MM.1S (cell line): ENCODE measurements at regions not wholly inside any gene's neighbourhood (a gene's known extent, or its start where the extent isn't known, plus 50 kb on each side); places are given as distances from the start of the nearest gene placed in this dataset.
A peak's percentile ranks its signal among the peaks of the same experiment; 100 is the strongest.

ENCODE experiments used
- DNase-seq: peaks from one replicate; pipeline ENCODE4 v3.0.0-alpha.2; 2015
- H2AFZ ChIP-seq: fragments of 300-600 bp; sonication (generic); 2 replicates; pipeline ENCODE4 v1.6.0; 2016; ENCODE audit warnings: antibody characterized with exemption, low read length
- H3F3A ChIP-seq: fragments of 300-600 bp; sonication (generic); 2 replicates; pipeline ENCODE4 v1.6.1; 2016; ENCODE audit warnings: mild to moderate bottlenecking, antibody characterized with exemption, low read length, moderate library complexity, mixed read lengths; ENCODE audit not compliant: insufficient read depth
- H3K27ac ChIP-seq: fragments of 300-600 bp; sonication (generic); 2 replicates; pipeline ENCODE4 v1.5.1; 2016; ENCODE audit warnings: mild to moderate bottlenecking, low read length
- H3K27me3 ChIP-seq: fragments of 300-600 bp; sonication (generic); replicated peaks from 2 replicates; pipeline ENCODE4 v1.6.0; 2016; ENCODE audit warnings: low read length; ENCODE audit not compliant: insufficient read depth
- H3K36me3 ChIP-seq: fragments of 300-600 bp; sonication (generic); replicated peaks from 2 replicates; pipeline ENCODE4 v1.6.1; 2016; ENCODE audit warnings: mild to moderate bottlenecking, low read length, mixed read lengths; ENCODE audit not compliant: insufficient read depth
- H3K4me1 ChIP-seq: fragments of 300-600 bp; sonication (generic); 2 replicates; pipeline ENCODE4 v1.6.1; 2016; ENCODE audit warnings: low read length, mixed read lengths
- H3K4me2 ChIP-seq: fragments of 300-600 bp; sonication (generic); 2 replicates; pipeline ENCODE4 v1.6.0; 2016; ENCODE audit warnings: low read depth, low read length
- H3K4me3 ChIP-seq: fragments of 300-600 bp; sonication (generic); 2 replicates; pipeline ENCODE4 v1.5.1; 2016; ENCODE audit warnings: low read length, mixed read lengths
- H3K79me2 ChIP-seq: fragments of 300-600 bp; sonication (generic); 2 replicates; pipeline ENCODE4 v1.6.1; 2016; ENCODE audit warnings: mixed run types, low read length, mixed read lengths
- H3K9ac ChIP-seq: fragments of 300-600 bp; sonication (generic); 2 replicates; pipeline ENCODE4 v1.6.1; 2016; ENCODE audit warnings: low read length, mixed read lengths
- H3K9me2 ChIP-seq: fragments of 300-600 bp; sonication (generic); replicated peaks from 2 replicates; pipeline ENCODE4 v1.6.1; 2016; ENCODE audit warnings: mild to moderate bottlenecking, low read length, mixed read lengths; ENCODE audit not compliant: insufficient read depth
- H3K9me3 ChIP-seq: fragments of 300-600 bp; sonication (generic); replicated peaks from 2 replicates; pipeline ENCODE4 v1.6.1; 2016; ENCODE audit warnings: mild to moderate bottlenecking, low read length, mixed read lengths; ENCODE audit not compliant: insufficient read depth
- H4K20me1 ChIP-seq: fragments of 300-600 bp; sonication (generic); 2 replicates; pipeline ENCODE4 v1.6.1; 2016; ENCODE audit warnings: mild to moderate bottlenecking, low read length, moderate library complexity, mixed read lengths; ENCODE audit not compliant: insufficient read depth
- EZH2 ChIP-seq: fragments of 300-600 bp; sonication (generic); optimal IDR thresholded peaks from 2 replicates; pipeline ENCODE3; 2017; ENCODE audit warnings: low read depth, mild to moderate bottlenecking, antibody characterized with exemption, low read length, mixed read lengths
- EZH2phosphoT487 ChIP-seq: fragments of 300-600 bp; sonication (generic); IDR thresholded peaks from 2 replicates; pipeline ENCODE4 v1.6.1; 2018; ENCODE audit warnings: antibody characterized with exemption, low read length
- TF ChIP-seq, protein P1 (sequence below): fragments of 300-600 bp; sonication (generic); IDR thresholded peaks from 2 replicates; pipeline ENCODE4 v1.5.1; 2016; ENCODE audit warnings: antibody characterized with exemption, low read length, mixed read lengths

- Histone ChIP-seq H3K36me3 (no peaks in the 10 kb centered on the region), H2AFZ (no peak overlapping the region), H3K27me3 (no peaks in the 10 kb centered on the region), H3K79me2 (no peaks in the 10 kb centered on the region), H4K20me1 (no peaks in the 10 kb centered on the region), H3K27ac (no peak overlapping the region), H3K9me2 (no peaks in the 10 kb centered on the region), H3K4me2 (no peak overlapping the region), H3K4me3 (no peak overlapping the region), H3K4me1 (no peaks in the 10 kb centered on the region), H3K9ac (no peak overlapping the region), H3F3A (no peaks in the 10 kb centered on the region), H3K9me3 (no peaks in the 10 kb centered on the region)
- TF ChIP-seq EZH2 (no peak), EZH2phosphoT487 (no peak)
- TF ChIP-seq, protein P1, sequence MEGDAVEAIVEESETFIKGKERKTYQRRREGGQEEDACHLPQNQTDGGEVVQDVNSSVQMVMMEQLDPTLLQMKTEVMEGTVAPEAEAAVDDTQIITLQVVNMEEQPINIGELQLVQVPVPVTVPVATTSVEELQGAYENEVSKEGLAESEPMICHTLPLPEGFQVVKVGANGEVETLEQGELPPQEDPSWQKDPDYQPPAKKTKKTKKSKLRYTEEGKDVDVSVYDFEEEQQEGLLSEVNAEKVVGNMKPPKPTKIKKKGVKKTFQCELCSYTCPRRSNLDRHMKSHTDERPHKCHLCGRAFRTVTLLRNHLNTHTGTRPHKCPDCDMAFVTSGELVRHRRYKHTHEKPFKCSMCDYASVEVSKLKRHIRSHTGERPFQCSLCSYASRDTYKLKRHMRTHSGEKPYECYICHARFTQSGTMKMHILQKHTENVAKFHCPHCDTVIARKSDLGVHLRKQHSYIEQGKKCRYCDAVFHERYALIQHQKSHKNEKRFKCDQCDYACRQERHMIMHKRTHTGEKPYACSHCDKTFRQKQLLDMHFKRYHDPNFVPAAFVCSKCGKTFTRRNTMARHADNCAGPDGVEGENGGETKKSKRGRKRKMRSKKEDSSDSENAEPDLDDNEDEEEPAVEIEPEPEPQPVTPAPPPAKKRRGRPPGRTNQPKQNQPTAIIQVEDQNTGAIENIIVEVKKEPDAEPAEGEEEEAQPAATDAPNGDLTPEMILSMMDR = no peak
- peak; percentile 35 for DNase-seq
Measured at GRCh38 chr5:161022151-161022550, 170.1 kb upstream of the ATP10B start.

- no peaks in the 10 kb centered on the region for H3K4me1 ChIP-seq
- H3K9me3 ChIP-seq = no peaks in the 10 kb centered on the region
- H3K79me2 ChIP-seq = no peaks in the 10 kb centered on the region
- H3K4me2 ChIP-seq = no peak overlapping the region
- H3K9me2 ChIP-seq = no peaks in the 10 kb centered on the region
- no peaks in the 10 kb centered on the region for H4K20me1 ChIP-seq
- no peak overlapping the region for H3K9ac ChIP-seq
- no peak overlapping the region for H2AFZ ChIP-seq
- H3K36me3 ChIP-seq = no peaks in the 10 kb centered on the region
- no peak overlapping the region for H3K27ac ChIP-seq
- TF ChIP-seq, protein P1 = no peak
- TF ChIP-seq EZH2 (no peak), EZH2phosphoT487 (no peak)
- H3F3A ChIP-seq = no peaks in the 10 kb centered on the region
- DNase-seq = no peak
- no peaks in the 10 kb centered on the region for H3K27me3 ChIP-seq
- H3K4me3 ChIP-seq = no peak overlapping the region
Measured at GRCh38 chr5:161009817-161010216, 157.8 kb upstream of the ATP10B start.

DNA sequence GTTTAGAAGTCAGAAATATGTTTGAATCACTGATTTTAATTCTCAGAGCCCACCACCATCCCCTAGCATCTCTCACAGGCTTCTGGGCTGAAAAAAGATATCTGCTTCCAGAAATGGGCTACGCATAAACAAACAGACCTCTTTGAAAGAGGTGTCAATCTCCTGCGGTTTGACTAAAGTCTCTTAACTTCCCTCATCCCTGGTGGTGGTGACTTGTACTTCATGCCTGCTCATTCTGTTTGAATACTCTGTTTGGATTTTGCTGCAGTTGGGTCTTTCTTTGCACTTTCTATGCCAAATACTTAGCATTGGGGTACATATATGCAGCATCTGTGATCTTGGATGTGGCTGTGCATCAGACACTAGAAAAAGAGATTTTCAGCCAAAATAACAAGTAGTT lies 157.2 kb upstream of the ATP10B start:
- H3F3A ChIP-seq = no peaks in the 10 kb centered on the region
- no peak overlapping the region for H3K27ac ChIP-seq
- H3K27me3 ChIP-seq = no peaks in the 10 kb centered on the region
- H2AFZ ChIP-seq = no peak overlapping the region
- H3K9me2 ChIP-seq = no peaks in the 10 kb centered on the region
- no peak overlapping the region for H3K4me2 ChIP-seq
- no peaks in the 10 kb centered on the region for H3K4me1 ChIP-seq
- no peak overlapping the region for H3K9ac ChIP-seq
- TF ChIP-seq, protein P1 = no peak
- H3K9me3 ChIP-seq = no peaks in the 10 kb centered on the region
- H3K4me3 ChIP-seq = no peak overlapping the region
- H3K79me2 ChIP-seq = no peaks in the 10 kb centered on the region
- no peaks in the 10 kb centered on the region for H4K20me1 ChIP-seq
- DNase-seq = no peak
- H3K36me3 ChIP-seq = no peaks in the 10 kb centered on the region

DNA sequence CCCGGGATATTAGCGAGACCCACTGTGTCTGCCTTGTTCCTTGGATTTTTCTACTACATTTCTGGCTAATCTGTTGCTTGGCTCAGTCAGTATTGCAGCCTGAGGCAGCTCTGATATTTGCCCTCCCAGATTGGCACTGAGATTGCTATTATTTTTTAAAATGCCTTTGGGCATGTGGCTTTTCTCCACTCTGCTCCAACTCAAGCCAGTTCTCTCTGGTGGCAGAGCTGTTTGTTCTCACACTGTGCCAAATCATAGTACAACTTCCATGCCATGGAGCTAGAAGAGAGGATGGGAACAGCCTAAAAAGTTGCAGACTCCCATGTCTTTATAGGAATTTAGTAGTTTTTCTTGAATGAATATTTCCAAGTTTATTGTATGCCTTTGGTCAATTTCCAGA lies 155.9 kb upstream of the ATP10B start:
- Histone ChIP-seq H3K9me3 (no peaks in the 10 kb centered on the region), H3K9me2 (no peaks in the 10 kb centered on the region), H3K9ac (no peak overlapping the region), H3K27me3 (no peaks in the 10 kb centered on the region), H3K4me1 (no peaks in the 10 kb centered on the region), H4K20me1 (no peaks in the 10 kb centered on the region), H2AFZ (no peak overlapping the region), H3K79me2 (no peaks in the 10 kb centered on the region), H3K4me3 (no peak overlapping the region), H3F3A (no peaks in the 10 kb centered on the region), H3K36me3 (no peaks in the 10 kb centered on the region), H3K27ac (no peak overlapping the region), H3K4me2 (no peak overlapping the region)
- TF ChIP-seq EZH2phosphoT487 = no peak
- no peak for TF ChIP-seq EZH2
- TF ChIP-seq, protein P1 = no peak
- no peak for DNase-seq
